Neuronal stem cell (in vitro differentiated cells): ENCODE measurements at regions not wholly inside any gene's neighbourhood (a gene's known extent, or its start where the extent isn't known, plus 50 kb on each side); places are given as distances from the start of the nearest gene placed in this dataset.

Experiments used
- DNase-seq: peaks from one replicate; pipeline ENCODE4 v3.0.0-alpha.2; 2013; ENCODE audit warnings: low spot score
- H2AFZ ChIP-seq: one replicate; pipeline ENCODE4 v1.6.1; 2013; ENCODE audit warnings: mild to moderate bottlenecking, low read length, inconsistent platforms
- H2AK5ac ChIP-seq: 2 replicates; pipeline ENCODE4 v1.6.1; 2013; ENCODE audit warnings: low read depth, mild to moderate bottlenecking, inconsistent platforms, low read length, moderate library complexity, mixed read lengths
- H2BK120ac ChIP-seq: 2 replicates; pipeline ENCODE4 v1.6.1; 2013; ENCODE audit warnings: low read depth, mild to moderate bottlenecking, inconsistent platforms, low read length, moderate library complexity, mixed read lengths
- H2BK12ac ChIP-seq: one replicate; pipeline ENCODE4 v1.6.1; 2013; ENCODE audit warnings: low read length, inconsistent platforms
- H2BK15ac ChIP-seq: 2 replicates; pipeline ENCODE4 v1.6.1; 2013; ENCODE audit warnings: mild to moderate bottlenecking, low read length, inconsistent platforms, mixed read lengths
- H2BK5ac ChIP-seq: one replicate; pipeline ENCODE4 v1.6.1; 2013; ENCODE audit warnings: inconsistent platforms, mild to moderate bottlenecking, low read length, moderate library complexity
- H3K14ac ChIP-seq: one replicate; pipeline ENCODE4 v1.6.1; 2013; ENCODE audit warnings: low read length, inconsistent platforms
- H3K18ac ChIP-seq: 2 replicates; pipeline ENCODE4 v1.6.1; 2013; ENCODE audit warnings: low read length, inconsistent platforms
- H3K23ac ChIP-seq: 2 replicates; pipeline ENCODE4 v1.6.1; 2013; ENCODE audit warnings: low read depth, mild to moderate bottlenecking, mixed read lengths, low read length, inconsistent platforms; ENCODE audit not compliant: poor library complexity
- H3K27ac ChIP-seq: replicated peaks from 3 replicates; pipeline ENCODE4 v1.5.1; 2013; ENCODE audit warnings: low read length, inconsistent platforms
- H3K27me3 ChIP-seq, 3 experiments: 2 replicates each; pipeline ENCODE4 v1.6.1; 2013; ENCODE audit warnings: low read length in 3 of 3, mild to moderate bottlenecking in 2 of 3, inconsistent platforms in 1 of 3, low read depth in 1 of 3, mixed read lengths in 1 of 3, moderate library complexity in 1 of 3; ENCODE audit not compliant: control insufficient read depth in 3 of 3, insufficient read depth in 3 of 3
- H3K36me3 ChIP-seq, 2 donors: replicated peaks in 1 of 2; 2 replicates each; pipeline ENCODE4 v1.6.1; 2013; ENCODE audit warnings: low read length in 2 of 2; ENCODE audit not compliant: control insufficient read depth in 2 of 2, insufficient read depth in 2 of 2
- H3K4ac ChIP-seq: 2 replicates; pipeline ENCODE4 v1.6.1; 2013; ENCODE audit warnings: inconsistent platforms, mild to moderate bottlenecking, low read length, moderate library complexity
- H3K4me1 ChIP-seq, 2 donors: 1 replicate in 1 of 2; 2 replicates in 1 of 2; pipeline ENCODE4 v1.6.1; 2013; ENCODE audit warnings: low read length in 2 of 2, low read depth in 1 of 2; ENCODE audit not compliant: control insufficient read depth in 2 of 2, insufficient read depth in 1 of 2
- H3K4me2 ChIP-seq: one replicate; pipeline ENCODE4 v1.6.1; 2013; ENCODE audit warnings: mild to moderate bottlenecking, low read length, inconsistent platforms; ENCODE audit not compliant: insufficient read depth, poor library complexity, severe bottlenecking
- H3K4me3 ChIP-seq, 2 donors: 2 replicates each; pipeline ENCODE4 v1.5.1; 2013; ENCODE audit warnings: low read length in 2 of 2, mild to moderate bottlenecking in 2 of 2, inconsistent platforms in 1 of 2, moderate library complexity in 1 of 2
- H3K79me1 ChIP-seq: one replicate; pipeline ENCODE4 v1.6.1; 2013; ENCODE audit warnings: low read depth, mild to moderate bottlenecking, inconsistent platforms, low read length, moderate library complexity
- H3K9ac ChIP-seq: one replicate; pipeline ENCODE4 v1.6.1; 2013; ENCODE audit warnings: mild to moderate bottlenecking, low read depth, low read length, inconsistent platforms; ENCODE audit not compliant: poor library complexity
- H3K9me3 ChIP-seq, 2 donors: replicated peaks in 1 of 2; 2 replicates each; pipeline versions ENCODE3 to v1.6.1; 2013; ENCODE audit warnings: low read length in 2 of 2, mild to moderate bottlenecking in 2 of 2, inconsistent platforms in 1 of 2, low read depth in 1 of 2, mixed read lengths in 1 of 2, moderate library complexity in 1 of 2; ENCODE audit not compliant: control insufficient read depth in 2 of 2, insufficient read depth in 1 of 2
- H4K8ac ChIP-seq: one replicate; pipeline ENCODE4 v1.6.1; 2013; ENCODE audit warnings: low read depth, mild to moderate bottlenecking, inconsistent platforms, low read length, moderate library complexity
- H4K91ac ChIP-seq: one replicate; pipeline ENCODE4 v1.6.1; 2013; ENCODE audit warnings: low read length, low read depth, mild to moderate bottlenecking, inconsistent platforms; ENCODE audit not compliant: poor library complexity
- WGBS, 2 donors: extraction: QIAGEN DNeasy Blood & Tissue Kit; methylation state at CpG; one replicate each; pipeline ENCODE4 v1.1.7; 2013; ENCODE audit warnings: missing lambda C conversion rate in 2 of 2, mixed read lengths in 1 of 2; ENCODE audit not compliant: insufficient read length in 2 of 2, insufficient replicate concordance in 1 of 2; ENCODE audit errors: extremely low coverage in 2 of 2; 5-methylcytosine and 5-hydroxymethylcytosine counted together

- no peak overlapping the region for H3K9ac ChIP-seq
- WGBS, 2 donors: no CpG with 5 or more reads among the region's 4 CpGs
- no peaks in the 10 kb centered on the region for H3K79me1 ChIP-seq
- no peak overlapping the region for H2AFZ ChIP-seq
- no peak overlapping the region for H3K4me2 ChIP-seq
- H3K27me3 ChIP-seq: no peaks in the 10 kb centered on the region
- H3K14ac ChIP-seq: no peak overlapping the region
- H3K23ac ChIP-seq: no peak overlapping the region
- H4K91ac ChIP-seq: no peak overlapping the region
- H3K27ac ChIP-seq: no peak overlapping the region
- no peaks in the 10 kb centered on the region for H3K9me3 ChIP-seq
- no peak overlapping the region for H4K8ac ChIP-seq
- H3K18ac ChIP-seq: no peak overlapping the region
- no peak overlapping the region for H3K4me3 ChIP-seq
- no peaks in the 10 kb centered on the region for H3K36me3 ChIP-seq
- no peak overlapping the region for H2BK12ac ChIP-seq
- H2BK15ac ChIP-seq: no peak overlapping the region
- H2BK120ac ChIP-seq: no peak overlapping the region
- peak; percentile 8 for DNase-seq
- H3K4me1 ChIP-seq: peaks cover 0 to 2% of the 10 kb centered on the region in 2 donors
- H3K4ac ChIP-seq: no peak overlapping the region
- H2AK5ac ChIP-seq: no peak overlapping the region
- H2BK5ac ChIP-seq: no peak overlapping the region
These were observed 242.5 kb upstream of the RIOK2 start for GRCh38 chr5:97425511-97425910.

DNA sequence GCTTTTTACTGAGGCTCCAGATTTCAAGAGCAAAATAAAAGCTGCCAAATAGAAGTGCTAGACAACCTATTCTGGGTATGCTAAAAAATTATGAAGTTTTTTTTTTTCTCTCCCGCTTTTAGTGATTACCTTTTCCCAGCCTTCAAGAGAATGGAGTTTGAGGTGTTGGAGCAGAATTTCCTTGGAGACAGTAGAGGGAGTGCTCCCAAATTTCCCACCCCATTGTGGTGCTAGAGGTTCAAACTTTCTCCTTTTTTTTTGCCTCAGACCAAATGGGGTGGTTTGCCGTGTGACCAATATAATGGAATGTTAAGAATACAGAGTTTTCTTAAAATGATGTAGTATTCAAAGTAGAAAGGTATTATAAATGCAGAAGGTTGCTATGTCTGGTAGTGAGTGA lies 244.2 kb upstream of the RIOK2 start:
- Histone ChIP-seq H4K91ac (no peak overlapping the region), H3K18ac (no peak overlapping the region), H3K36me3 (no peaks in the 10 kb centered on the region), H3K23ac (no peak overlapping the region), H2BK5ac (no peak overlapping the region), H3K14ac (no peak overlapping the region), H3K4me3 (no peak overlapping the region), H3K9me3 (peaks cover 0 to 2% of the 10 kb centered on the region in 2 donors), H3K27ac (no peak overlapping the region), H3K9ac (no peak overlapping the region), H3K27me3 (no peaks in the 10 kb centered on the region), H4K8ac (no peak overlapping the region), H2AK5ac (no peak overlapping the region), H2BK15ac (no peak overlapping the region), H3K4me1 (no peaks in the 10 kb centered on the region), H2BK12ac (no peak overlapping the region), H3K4ac (no peak overlapping the region), H2BK120ac (no peak overlapping the region), H2AFZ (no peak overlapping the region), H3K79me1 (no peaks in the 10 kb centered on the region), H3K4me2 (no peak overlapping the region)
- DNase-seq: no peak
- WGBS, 2 donors: no CpG with 5 or more reads among the region's 2 CpGs

- no CpG with 5 or more reads among the region's 4 CpGs for WGBS, 2 donors
- Histone ChIP-seq H3K4me2 (no peak overlapping the region), H2BK15ac (no peak overlapping the region)
These were observed 251.0 kb upstream of the RIOK2 start for GRCh38 chr5:97434021-97434420.

DNA sequence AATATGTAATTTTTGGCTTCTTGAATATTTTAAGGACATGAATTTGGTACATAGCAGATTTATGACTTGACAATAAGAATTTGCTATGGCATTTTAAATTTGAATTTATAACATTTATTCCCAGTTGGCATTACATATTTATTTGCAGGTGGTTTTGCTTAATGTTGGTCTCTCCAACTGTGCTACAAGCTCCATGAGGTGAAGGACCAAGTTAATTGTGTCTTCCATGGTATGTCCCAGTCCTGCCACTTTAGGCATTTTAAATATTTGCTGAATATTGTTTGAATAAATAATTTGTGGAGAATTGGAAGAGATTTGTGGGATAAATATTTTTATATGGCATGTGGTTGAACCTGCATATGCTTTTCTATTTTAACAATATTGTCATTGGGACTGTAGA lies 253.4 kb upstream of the RIOK2 start:
- H2BK15ac ChIP-seq: no peak overlapping the region
- no peak overlapping the region for H4K8ac ChIP-seq
- H3K9ac ChIP-seq: no peak overlapping the region
- H3K79me1 ChIP-seq: no peaks in the 10 kb centered on the region
- H3K4ac ChIP-seq: no peak overlapping the region
- no peak overlapping the region for H2AK5ac ChIP-seq
- no peak overlapping the region for H3K23ac ChIP-seq
- no peaks in the 10 kb centered on the region for H3K4me1 ChIP-seq
- DNase-seq: no peak
- peaks cover 0 to 2% of the 10 kb centered on the region in 2 donors for H3K9me3 ChIP-seq
- H3K27me3 ChIP-seq: no peaks in the 10 kb centered on the region
- no peak overlapping the region for H2BK5ac ChIP-seq
- H3K14ac ChIP-seq: no peak overlapping the region
- H4K91ac ChIP-seq: no peak overlapping the region
- no peak overlapping the region for H2BK120ac ChIP-seq
- H3K36me3 ChIP-seq: no peaks in the 10 kb centered on the region
- H3K18ac ChIP-seq: no peak overlapping the region
- H3K4me3 ChIP-seq: no peak overlapping the region
- H3K27ac ChIP-seq: no peak overlapping the region
- no peak overlapping the region for H3K4me2 ChIP-seq
- no peak overlapping the region for H2AFZ ChIP-seq
- no peak overlapping the region for H2BK12ac ChIP-seq

More at GRCh38 chr5:97434021-97434420, 251.0 kb upstream of the RIOK2 start:
- no peak overlapping the region for H3K27ac ChIP-seq
- no peak overlapping the region for H3K4ac ChIP-seq
- no peak overlapping the region for H2BK12ac ChIP-seq
- no peak for DNase-seq
- H3K36me3 ChIP-seq: no peaks in the 10 kb centered on the region
- H2AK5ac ChIP-seq: no peak overlapping the region
- no peak overlapping the region for H3K18ac ChIP-seq
- no peak overlapping the region for H2AFZ ChIP-seq
- no peak overlapping the region for H2BK120ac ChIP-seq
- no peak overlapping the region for H3K9ac ChIP-seq
- H3K23ac ChIP-seq: no peak overlapping the region
- no peak overlapping the region for H3K4me3 ChIP-seq
- H4K91ac ChIP-seq: no peak overlapping the region
- no peaks in the 10 kb centered on the region for H3K4me1 ChIP-seq
- H3K14ac ChIP-seq: no peak overlapping the region
- no peak overlapping the region for H4K8ac ChIP-seq
- no peak overlapping the region for H2BK5ac ChIP-seq
- no peaks in the 10 kb centered on the region for H3K27me3 ChIP-seq
- H3K9me3 ChIP-seq: peaks cover 0 to 2% of the 10 kb centered on the region in 2 donors
- H3K79me1 ChIP-seq: no peaks in the 10 kb centered on the region
